ENCODE measurements at regions not wholly inside any gene's neighbourhood (a gene's known extent, or its start where the extent isn't known, plus 50 kb on each side); places are given as distances from the start of the nearest gene placed in this dataset.

DNA sequence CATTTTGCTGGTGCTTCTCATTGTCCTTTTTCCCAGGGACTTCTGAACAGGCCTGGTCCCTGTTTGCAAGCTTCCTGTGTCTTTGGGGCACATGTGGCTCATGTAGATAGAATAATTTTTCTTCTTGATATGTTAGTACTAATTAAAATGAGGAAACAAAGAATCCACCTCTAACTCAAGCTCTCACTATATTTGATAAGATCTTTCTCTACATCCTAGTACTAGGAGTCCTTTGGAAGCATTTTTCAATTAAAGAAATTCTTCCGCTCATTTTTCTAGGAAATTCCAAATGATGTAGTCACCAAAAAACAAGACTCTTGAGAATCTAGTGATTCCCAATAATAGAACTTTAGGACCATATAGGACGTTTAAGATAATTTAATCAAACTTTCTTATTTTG, 165.3 kb downstream of the SEC61B start:
- in situ Hi-C loops (cut with MboI) = no loop called here
- peaks cover 0 to 3% of the 10 kb centered on the region in 2 experiments; a peak in 1 of 5 replicates for H3K4me1 ChIP-seq (replicated peaks in 1 of 2; ENCODE audit: control insufficient read depth in 2 of 2, insufficient read depth in 2 of 2, low read length in 2 of 2)
- no peak for FAIRE-seq
- WGBS (ENCODE audit: insufficient coverage, low coverage, missing lambda C conversion rate) = 0% methylated on average over 2 of the region's 2 CpGs
- no TSS peak for BruUV-seq (replicated peaks)
- no peak overlapping the region for H3K4me2 ChIP-seq (ENCODE audit: insufficient read depth, low read length)
- DNase-seq (ENCODE audit: extremely low read depth in 1 of 4, low spot score in 3 of 4) = no peak
- POLR2A ChIA-PET = interaction anchor here (0.7 kb wide), 1 partner anchor 533 kb away, joined by 3 read pairs; no protein-coding TSS in a partner anchor
- H3K9me1 ChIP-seq (ENCODE audit: control insufficient read depth, insufficient read depth, low read length) = no peaks in the 10 kb centered on the region
- CTCF ChIA-PET (ENCODE audit: low intra/inter-chr PET ratio) = no interaction called here
- no peaks in the 10 kb centered on the region for H3K9me3 ChIP-seq (replicated peaks; ENCODE audit: control insufficient read depth, insufficient read depth, low read depth, low read length)
- no peak overlapping the region for H3K27ac ChIP-seq (ENCODE audit: extremely low read depth, low read depth, low read length)
- H3K4me3 ChIP-seq = no peak overlapping the region
- intact Hi-C loops (cut with micrococcal nuclease) = no loop called here
- no peak overlapping the region for H3K9ac ChIP-seq (ENCODE audit: insufficient read depth in 1 of 2, low read depth in 2 of 2, low read length in 2 of 2)
- H2AFZ ChIP-seq (ENCODE audit: low read depth, low read length) = no peak overlapping the region
- TF ChIP-seq KLF1 (tag; IDR thresholded peaks at IDR 0.05) (no peak), ILF3 (IDR thresholded peaks at IDR 0.05; ENCODE audit: borderline replicate concordance) (no peak), ZNF398 (CRISPR knock-in tag; IDR thresholded peaks at IDR 0.05) (no peak), RCOR1 (IDR thresholded peaks at IDR 0.05; ENCODE audit: borderline replicate concordance in 1 of 2, low read depth in 2 of 2, low read length in 2 of 2) (no peak), CREB3 (tag; conservative IDR thresholded peaks at IDR 0.05; ENCODE audit: low read depth) (no peak), MAFG (tag; conservative IDR thresholded peaks at IDR 0.05) (no peak)
- TF ChIP-seq, protein P1, sequence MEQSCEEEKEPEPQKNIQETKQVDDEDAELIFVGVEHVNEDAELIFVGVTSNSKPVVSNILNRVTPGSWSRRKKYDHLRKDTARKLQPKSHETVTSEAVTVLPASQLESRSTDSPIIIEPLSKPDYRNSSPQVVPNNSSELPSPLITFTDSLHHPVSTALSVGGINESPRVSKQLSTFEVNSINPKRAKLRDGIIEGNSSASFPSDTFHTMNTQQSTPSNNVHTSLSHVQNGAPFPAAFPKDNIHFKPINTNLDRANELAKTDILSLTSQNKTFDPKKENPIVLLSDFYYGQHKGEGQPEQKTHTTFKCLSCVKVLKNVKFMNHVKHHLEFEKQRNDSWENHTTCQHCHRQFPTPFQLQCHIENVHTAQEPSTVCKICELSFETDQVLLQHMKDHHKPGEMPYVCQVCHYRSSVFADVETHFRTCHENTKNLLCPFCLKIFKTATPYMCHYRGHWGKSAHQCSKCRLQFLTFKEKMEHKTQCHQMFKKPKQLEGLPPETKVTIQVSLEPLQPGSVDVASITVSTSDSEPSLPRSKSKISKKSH (CRISPR knock-in tag; IDR thresholded peaks at IDR 0.05) = no peak
- peaks cover 11 to 31% of the 10 kb centered on the region in 2 experiments; a peak in 3 of 5 replicates for H3K27me3 ChIP-seq (ENCODE audit: control insufficient read depth in 2 of 2, insufficient read depth in 2 of 2, low read length in 2 of 2)
- H3K36me3 ChIP-seq (ENCODE audit: control insufficient read depth, insufficient read depth, low read length) = no peaks in the 10 kb centered on the region
- no peaks in the 10 kb centered on the region; the same call in 1 of the 2 replicates for H4K20me1 ChIP-seq (replicated peaks; ENCODE audit: control insufficient read depth, insufficient read depth, low read length)
- ATAC-seq = no peak
- H3K79me2 ChIP-seq (ENCODE audit: control insufficient read depth, insufficient read depth, low read length) = no peaks in the 10 kb centered on the region
